Suprapubic skin (tissue), 4 donors: ENCODE measurements at regions not wholly inside any gene's neighbourhood (a gene's known extent, or its start where the extent isn't known, plus 50 kb on each side); places are given as distances from the start of the nearest gene placed in this dataset.

ENCODE experiments used
- DNase-seq, 2 donors: peaks; one replicate each; pipeline ENCODE4 v3.0.0-alpha.2; 2019; ENCODE audit warnings: low spot score in 2 of 2
- H3K27ac ChIP-seq: fragments of 200-600 bp; sonication (generic); one replicate; pipeline ENCODE4 v1.5.1; 2019
- H3K27me3 ChIP-seq: fragments of 200-600 bp; sonication (generic); one replicate; pipeline ENCODE4 v1.5.1; 2019
- H3K36me3 ChIP-seq: fragments of 200-600 bp; sonication (generic); one replicate; pipeline ENCODE4 v1.5.1; 2019
- H3K4me1 ChIP-seq: fragments of 200-600 bp; sonication (generic); one replicate; pipeline ENCODE4 v1.5.1; 2019
- H3K4me3 ChIP-seq: fragments of 200-600 bp; sonication (generic); one replicate; pipeline ENCODE4 v1.5.1; 2019; ENCODE audit warnings: mild to moderate bottlenecking
- H3K9me3 ChIP-seq: fragments of 200-600 bp; sonication (generic); one replicate; pipeline ENCODE4 v1.5.1; 2019
- EP300 ChIP-seq: sonication (generic); formaldehyde crosslinking; IDR thresholded peaks from one replicate; pipeline ENCODE4 v1.6.1; 2017; ENCODE audit warnings: antibody characterized with exemption
- POLR2A ChIP-seq, 2 donors: fragments of 450-650 bp; IDR thresholded peaks; one replicate each; pipeline ENCODE4 v1.6.1; 2017; ENCODE audit warnings: antibody characterized with exemption in 2 of 2, mild to moderate bottlenecking in 2 of 2, moderate library complexity in 2 of 2
- POLR2AphosphoS5 ChIP-seq, 3 donors: sonication (generic); formaldehyde crosslinking; IDR thresholded peaks; one replicate each; pipeline ENCODE4 v1.6.1; 2017; ENCODE audit warnings: antibody characterized with exemption in 3 of 3
- WGBS: methylation state at CpG from one replicate; pipeline ENCODE4 v1.1.5; 2018; 5-methylcytosine and 5-hydroxymethylcytosine counted together
- TF ChIP-seq, protein P1 (sequence below), 2 donors: fragments of 200-600 bp in 1 of 2; fragments of 450-650 bp in 1 of 2; sonication (generic) in 1 of 2; IDR thresholded peaks; one replicate each; pipeline ENCODE4 v1.5.1; 2016 to 2019; ENCODE audit warnings: antibody characterized with exemption in 2 of 2, mild to moderate bottlenecking in 1 of 2, moderate library complexity in 1 of 2

DNA sequence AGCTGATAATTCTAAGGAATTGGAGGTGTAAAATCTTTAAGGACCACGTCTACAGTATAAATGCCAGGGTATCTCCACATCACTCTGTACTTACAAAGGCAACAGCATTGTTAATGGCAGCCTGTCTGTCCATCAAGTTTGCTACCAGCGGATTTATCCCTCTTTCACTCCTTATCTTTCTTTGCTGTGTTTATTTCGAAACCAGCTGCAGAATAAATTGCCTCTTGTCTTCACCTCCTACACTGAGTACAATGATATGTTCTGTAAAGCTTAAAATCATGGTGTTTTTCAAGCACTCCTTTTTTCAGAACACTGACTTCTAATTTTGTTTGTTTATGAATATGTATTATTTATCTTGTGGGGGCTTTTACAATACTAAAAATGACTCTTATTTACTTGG is 1088.1 kb downstream of the NR2F1-AS1 start:
- no peaks in the 10 kb centered on the region for H3K9me3 ChIP-seq
- no peak for TF ChIP-seq EP300
- no peak for TF ChIP-seq POLR2AphosphoS5 (IDR thresholded peaks at IDR 0.05)
- TF ChIP-seq POLR2A (IDR thresholded peaks at IDR 0.05), result no peak
- TF ChIP-seq, protein P1, sequence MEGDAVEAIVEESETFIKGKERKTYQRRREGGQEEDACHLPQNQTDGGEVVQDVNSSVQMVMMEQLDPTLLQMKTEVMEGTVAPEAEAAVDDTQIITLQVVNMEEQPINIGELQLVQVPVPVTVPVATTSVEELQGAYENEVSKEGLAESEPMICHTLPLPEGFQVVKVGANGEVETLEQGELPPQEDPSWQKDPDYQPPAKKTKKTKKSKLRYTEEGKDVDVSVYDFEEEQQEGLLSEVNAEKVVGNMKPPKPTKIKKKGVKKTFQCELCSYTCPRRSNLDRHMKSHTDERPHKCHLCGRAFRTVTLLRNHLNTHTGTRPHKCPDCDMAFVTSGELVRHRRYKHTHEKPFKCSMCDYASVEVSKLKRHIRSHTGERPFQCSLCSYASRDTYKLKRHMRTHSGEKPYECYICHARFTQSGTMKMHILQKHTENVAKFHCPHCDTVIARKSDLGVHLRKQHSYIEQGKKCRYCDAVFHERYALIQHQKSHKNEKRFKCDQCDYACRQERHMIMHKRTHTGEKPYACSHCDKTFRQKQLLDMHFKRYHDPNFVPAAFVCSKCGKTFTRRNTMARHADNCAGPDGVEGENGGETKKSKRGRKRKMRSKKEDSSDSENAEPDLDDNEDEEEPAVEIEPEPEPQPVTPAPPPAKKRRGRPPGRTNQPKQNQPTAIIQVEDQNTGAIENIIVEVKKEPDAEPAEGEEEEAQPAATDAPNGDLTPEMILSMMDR (IDR thresholded peaks at IDR 0.05), result no peak
- no peaks in the 10 kb centered on the region for H3K27me3 ChIP-seq
- no peak overlapping the region for H3K27ac ChIP-seq
- no peaks in the 10 kb centered on the region for H3K4me1 ChIP-seq
- no peak for DNase-seq
- 66% methylated on average over 3 of the region's 3 CpGs for WGBS
- no peaks in the 10 kb centered on the region for H3K36me3 ChIP-seq
- no peak overlapping the region for H3K4me3 ChIP-seq

GRCh38 chr5:92484484-92484883 is 1096.5 kb downstream of the NR2F1-AS1 start:
- TF ChIP-seq POLR2AphosphoS5 (IDR thresholded peaks at IDR 0.05) (no peak), EP300 (no peak), POLR2A (IDR thresholded peaks at IDR 0.05) (no peak)
- TF ChIP-seq, protein P1 (IDR thresholded peaks at IDR 0.05), result no peak
- Histone ChIP-seq H3K36me3 (no peaks in the 10 kb centered on the region), H3K4me3 (no peak overlapping the region), H3K27ac (no peak overlapping the region), H3K4me1 (no peaks in the 10 kb centered on the region), H3K27me3 (no peaks in the 10 kb centered on the region), H3K9me3 (no peaks in the 10 kb centered on the region)
- DNase-seq, result no peak

GRCh38 chr5:92472981-92473566 is 1090.0 kb upstream of the ARRDC3 start:
- Histone ChIP-seq H3K27ac (no peak overlapping the region), H3K36me3 (no peaks in the 10 kb centered on the region)
- WGBS, result 85% methylated on average over 1 of the region's 1 CpG

DNA sequence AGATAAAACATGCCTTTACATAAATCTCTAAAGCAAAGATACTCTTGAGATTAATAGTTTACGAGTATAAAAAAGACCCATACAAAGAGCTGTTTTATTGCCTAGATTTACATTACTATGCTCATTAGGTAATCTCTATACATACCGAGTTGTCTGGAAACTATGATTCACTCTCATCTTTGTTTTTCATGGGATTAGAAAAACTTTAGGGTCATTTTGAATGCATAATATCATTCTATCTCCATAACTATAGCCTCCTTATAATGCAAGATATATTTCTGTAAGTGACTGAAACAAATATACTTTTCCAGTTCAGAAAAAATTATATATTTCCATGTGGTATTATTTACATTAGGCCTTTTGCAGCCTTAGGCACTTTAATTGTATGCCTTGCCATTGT is 1088.7 kb upstream of the ARRDC3 start:
- TF ChIP-seq EP300 (no peak), POLR2AphosphoS5 (IDR thresholded peaks at IDR 0.05) (no peak)
- TF ChIP-seq, protein P1 (IDR thresholded peaks at IDR 0.05), result no peak

More at GRCh38 chr5:92472981-92473566, 1090.0 kb upstream of the ARRDC3 start:
- TF ChIP-seq, protein P1 (IDR thresholded peaks at IDR 0.05), result no peak
- no peaks in the 10 kb centered on the region for H3K4me1 ChIP-seq
- no peaks in the 10 kb centered on the region for H3K27me3 ChIP-seq
- H3K4me3 ChIP-seq, result no peak overlapping the region
- no peak for DNase-seq
- no peaks in the 10 kb centered on the region for H3K9me3 ChIP-seq

DNA sequence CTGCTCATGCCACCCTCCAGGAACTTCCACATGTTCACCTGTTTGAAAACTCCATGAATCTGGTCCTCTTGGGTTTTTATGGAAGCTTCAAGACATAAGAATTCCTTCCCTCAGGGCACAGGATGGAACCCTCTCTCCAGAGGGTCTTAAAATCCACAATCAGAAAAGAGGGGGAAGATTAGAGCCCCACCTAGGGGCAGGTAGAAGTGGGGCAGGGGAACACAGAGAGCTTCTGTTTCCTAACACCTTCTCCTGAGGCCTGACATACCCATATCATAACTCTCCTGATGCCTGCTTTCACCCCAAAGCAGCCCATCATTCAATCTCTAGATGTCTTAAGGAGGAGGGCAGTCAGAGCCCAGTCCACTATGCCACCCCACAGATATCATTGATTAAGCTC is 1087.7 kb upstream of the ARRDC3 start:
- DNase-seq, result no peak
- TF ChIP-seq, protein P1 (IDR thresholded peaks at IDR 0.05), result no peak
- TF ChIP-seq POLR2A (IDR thresholded peaks at IDR 0.05) (no peak), POLR2AphosphoS5 (IDR thresholded peaks at IDR 0.05) (no peak), EP300 (no peak)
- Histone ChIP-seq H3K4me1 (no peaks in the 10 kb centered on the region), H3K9me3 (no peaks in the 10 kb centered on the region), H3K36me3 (no peaks in the 10 kb centered on the region), H3K4me3 (no peak overlapping the region), H3K27ac (no peak overlapping the region), H3K27me3 (no peaks in the 10 kb centered on the region)

More for the DNA sequence above, 1088.7 kb upstream of the ARRDC3 start:
- Histone ChIP-seq H3K27me3 (no peaks in the 10 kb centered on the region), H3K4me1 (no peaks in the 10 kb centered on the region), H3K4me3 (no peak overlapping the region), H3K27ac (no peak overlapping the region), H3K36me3 (no peaks in the 10 kb centered on the region), H3K9me3 (no peaks in the 10 kb centered on the region)
- no peak for DNase-seq
- 82% methylated on average over 2 of the region's 2 CpGs for WGBS
